ENCODE measurements at regions not wholly inside any gene's neighbourhood (a gene's known extent, or its start where the extent isn't known, plus 50 kb on each side); places are given as distances from the start of the nearest gene placed in this dataset.
"Not testable (repeated sequence)": the region's sequence is repeated elsewhere in the genome, so short reads cannot be mapped to it uniquely, and the experiment has no call there.

- H3K36me3 ChIP-seq (replicated peaks in 1 of 2; ENCODE audit: control insufficient read depth in 1 of 2, insufficient read depth in 2 of 2, low read length in 2 of 2), result no peaks in the 10 kb centered on the region
- H3K4me3 ChIP-seq (replicated peaks in 1 of 3; ENCODE audit: insufficient read depth in 1 of 3, low read depth in 2 of 3, low read length in 3 of 3), result no peak overlapping the region
- intact Hi-C loops (cut with micrococcal nuclease; ENCODE audit: unreplicated experiment), result no loop called here
- H3K4me1 ChIP-seq (ENCODE audit: insufficient read depth, low read length), result no peaks in the 10 kb centered on the region
- no peaks in the 10 kb centered on the region for H3K27me3 ChIP-seq (ENCODE audit: control insufficient read depth in 1 of 2, insufficient read depth in 2 of 2, low read length in 2 of 2)
- DNase-seq (ENCODE audit: low spot score) (no peak), FAIRE-seq (no peak), ATAC-seq (no peak)
- no peaks in the 10 kb centered on the region for H3K9me3 ChIP-seq (ENCODE audit: low read length)
- no peak overlapping the region for H3K4me2 ChIP-seq (ENCODE audit: low read depth, low read length)
- H3K79me2 ChIP-seq (ENCODE audit: insufficient read depth, low read length), result no peaks in the 10 kb centered on the region
- no peak for TF ChIP-seq ZNF597 (CRISPR knock-in tag; IDR thresholded peaks at IDR 0.05)
- no peak overlapping the region for H3K27ac ChIP-seq (ENCODE audit: extremely low read length, insufficient read depth, low read length)
- in situ Hi-C loops (cut with HindIII; ENCODE audit: extremely low pct_ligation_motif_present, low pct_unique_long_range_greater_than_20kb), result no loop called here
- no peak overlapping the region for H3K9ac ChIP-seq (ENCODE audit: insufficient read depth, low read depth, low read length)
- H4K20me1 ChIP-seq (ENCODE audit: insufficient read depth, low read length), result no peaks in the 10 kb centered on the region
- CTCF ChIA-PET (ENCODE audit: low intra/inter-chr PET ratio, low total read pairs), result no interaction called here
- POLR2A ChIA-PET, result no interaction called here
- BruUV-seq (replicated peaks), result no TSS peak
- 9% methylated on average over 3 of the region's 3 CpGs for WGBS (ENCODE audit: low lambda C conversion rate)
- no peak overlapping the region for H2AFZ ChIP-seq (ENCODE audit: low read length)
Observed at GRCh38 chrX:44667771-44668170, 125.1 kb upstream of the FUNDC1 start.

- H3K79me2 ChIP-seq (ENCODE audit: insufficient read depth, low read length); BruUV-seq (replicated peaks); H3K4me1 ChIP-seq (ENCODE audit: insufficient read depth, low read length); ATAC-seq; POLR2A ChIA-PET; in situ Hi-C loops (cut with HindIII; ENCODE audit: extremely low pct_ligation_motif_present, low pct_unique_long_range_greater_than_20kb); H3K9me3 ChIP-seq (ENCODE audit: low read length); H3K9ac ChIP-seq (ENCODE audit: insufficient read depth, low read depth, low read length); H2AFZ ChIP-seq (ENCODE audit: low read length); H3K27me3 ChIP-seq (ENCODE audit: control insufficient read depth in 1 of 2, insufficient read depth in 2 of 2, low read length in 2 of 2); H3K36me3 ChIP-seq (replicated peaks in 1 of 2; ENCODE audit: control insufficient read depth in 1 of 2, insufficient read depth in 2 of 2, low read length in 2 of 2); H3K4me2 ChIP-seq (ENCODE audit: low read depth, low read length); H3K4me3 ChIP-seq (replicated peaks in 1 of 3; ENCODE audit: insufficient read depth in 1 of 3, low read depth in 2 of 3, low read length in 3 of 3); CTCF ChIA-PET (ENCODE audit: low intra/inter-chr PET ratio, low total read pairs); H4K20me1 ChIP-seq (ENCODE audit: insufficient read depth, low read length); DNase-seq (ENCODE audit: low spot score); FAIRE-seq; H3K27ac ChIP-seq (ENCODE audit: extremely low read length, insufficient read depth, low read length); intact Hi-C loops (cut with micrococcal nuclease; ENCODE audit: unreplicated experiment): not testable (repeated sequence)
- 77% methylated on average over 5 of the region's 5 CpGs for WGBS (ENCODE audit: low lambda C conversion rate)
Observed at GRCh38 chrX:44657718-44658246, 115.1 kb upstream of the FUNDC1 start.

Measured in HepG2 (cell line).